BLaER1 (cell line): ENCODE measurements at regions not wholly inside any gene's neighbourhood (a gene's known extent, or its start where the extent isn't known, plus 50 kb on each side); places are given as distances from the start of the nearest gene placed in this dataset.

Experiments used
- H3K27ac ChIP-seq: shearing (Covaris generic); formaldehyde crosslinking; 2 replicates; pipeline ENCODE4 v1.8.1; 2022
- H3K27me3 ChIP-seq: shearing (Covaris generic); formaldehyde crosslinking; 2 replicates; pipeline ENCODE4 v1.8.1; 2022
- H3K36me3 ChIP-seq: shearing (Covaris generic); formaldehyde crosslinking; 2 replicates; pipeline ENCODE4 v1.8.1; 2022
- H3K4me1 ChIP-seq: shearing (Covaris generic); formaldehyde crosslinking; 2 replicates; pipeline ENCODE4 v1.8.1; 2022
- H3K4me2 ChIP-seq: shearing (Covaris generic); formaldehyde crosslinking; 2 replicates; pipeline ENCODE4 v1.8.1; 2022
- H3K4me3 ChIP-seq: shearing (Covaris generic); formaldehyde crosslinking; 2 replicates; pipeline ENCODE4 v1.8.1; 2022
- H3K9ac ChIP-seq: shearing (Covaris generic); formaldehyde crosslinking; 2 replicates; pipeline ENCODE4 v1.8.1; 2022
- H3K9me3 ChIP-seq: shearing (Covaris generic); formaldehyde crosslinking; 2 replicates; pipeline ENCODE4 v1.8.1; 2022
- H4K20me1 ChIP-seq: shearing (Covaris generic); formaldehyde crosslinking; 2 replicates; pipeline ENCODE4 v1.8.1; 2022
- Cebpa-rat ChIP-seq: shearing (Covaris generic); IDR thresholded peaks from 2 replicates; pipeline ENCODE4 v1.8.1; 2022

DNA sequence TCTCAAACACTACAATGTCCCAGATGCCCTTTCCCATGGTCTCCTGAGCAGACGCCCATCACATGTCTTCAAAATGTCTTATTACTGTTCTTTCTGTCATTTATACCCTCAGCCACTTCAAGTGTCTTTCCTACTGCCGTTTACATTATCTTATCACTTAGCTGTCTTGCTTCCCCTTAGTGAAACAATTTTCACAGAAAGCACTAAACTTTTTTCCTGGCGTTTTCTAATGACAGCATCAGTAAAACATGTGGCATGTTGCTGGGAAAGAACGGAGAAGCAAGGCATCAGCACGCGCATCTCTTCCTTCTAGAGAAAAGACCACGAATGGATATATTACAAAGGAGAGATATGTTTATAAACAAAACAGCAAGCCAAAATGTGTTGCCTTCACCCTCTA lies 189.7 kb upstream of the SLIT2 start:
- Histone ChIP-seq H4K20me1 (no peaks in the 10 kb centered on the region), H3K9me3 (no peaks in the 10 kb centered on the region), H3K27ac (no peak overlapping the region), H3K4me1 (no peaks in the 10 kb centered on the region), H3K9ac (no peak overlapping the region), H3K4me3 (no peak overlapping the region), H3K4me2 (no peak overlapping the region), H3K27me3 (no peaks in the 10 kb centered on the region), H3K36me3 (no peaks in the 10 kb centered on the region)
- TF ChIP-seq Cebpa-rat, result no peak

DNA sequence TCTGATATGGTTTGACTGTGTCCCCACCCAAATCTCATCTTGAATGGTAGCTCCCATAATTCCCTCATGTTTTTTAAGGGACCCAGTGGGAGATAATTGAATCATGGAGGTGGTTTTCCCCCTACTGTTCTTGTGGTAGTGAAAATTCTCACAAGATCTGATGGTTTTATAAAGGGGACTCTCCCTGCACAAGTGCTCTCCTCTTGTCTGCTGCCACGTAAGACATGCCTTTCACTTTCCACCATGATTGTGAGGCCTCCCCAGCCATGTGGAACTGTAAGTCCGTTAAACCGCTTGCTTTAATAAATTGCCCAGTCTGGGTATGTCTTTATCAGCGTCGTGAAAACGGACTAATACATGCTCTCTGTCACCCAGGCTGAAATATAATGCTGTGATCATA lies 200.9 kb upstream of the SLIT2 start:
- TF ChIP-seq Cebpa-rat, result no peak
- Histone ChIP-seq H3K4me1 (no peaks in the 10 kb centered on the region), H3K36me3 (no peaks in the 10 kb centered on the region), H4K20me1 (no peaks in the 10 kb centered on the region), H3K9ac (no peak overlapping the region), H3K4me3 (no peak overlapping the region), H3K9me3 (no peaks in the 10 kb centered on the region), H3K27me3 (no peaks in the 10 kb centered on the region), H3K27ac (no peak overlapping the region), H3K4me2 (no peak overlapping the region)

DNA sequence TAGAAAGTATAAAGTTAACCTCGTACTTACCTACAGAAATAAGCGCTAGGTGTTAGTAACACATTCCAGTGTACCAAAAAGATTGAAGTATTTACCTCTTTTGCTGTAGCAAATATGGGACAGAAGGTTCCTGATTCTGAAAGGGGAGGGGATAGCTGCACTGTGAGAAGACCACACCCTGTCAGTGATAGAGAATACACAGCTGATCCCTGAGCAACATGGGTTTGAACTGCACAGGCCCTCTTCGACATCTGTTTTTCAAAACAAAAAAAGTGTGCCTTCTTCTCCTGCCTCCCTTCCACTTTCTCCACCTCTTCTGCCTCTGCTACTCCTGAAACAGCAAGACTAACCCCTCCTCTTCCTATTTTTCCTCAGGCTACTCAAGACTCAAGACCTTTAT lies 201.8 kb upstream of the SLIT2 start:
- no peaks in the 10 kb centered on the region for H3K9me3 ChIP-seq

DNA sequence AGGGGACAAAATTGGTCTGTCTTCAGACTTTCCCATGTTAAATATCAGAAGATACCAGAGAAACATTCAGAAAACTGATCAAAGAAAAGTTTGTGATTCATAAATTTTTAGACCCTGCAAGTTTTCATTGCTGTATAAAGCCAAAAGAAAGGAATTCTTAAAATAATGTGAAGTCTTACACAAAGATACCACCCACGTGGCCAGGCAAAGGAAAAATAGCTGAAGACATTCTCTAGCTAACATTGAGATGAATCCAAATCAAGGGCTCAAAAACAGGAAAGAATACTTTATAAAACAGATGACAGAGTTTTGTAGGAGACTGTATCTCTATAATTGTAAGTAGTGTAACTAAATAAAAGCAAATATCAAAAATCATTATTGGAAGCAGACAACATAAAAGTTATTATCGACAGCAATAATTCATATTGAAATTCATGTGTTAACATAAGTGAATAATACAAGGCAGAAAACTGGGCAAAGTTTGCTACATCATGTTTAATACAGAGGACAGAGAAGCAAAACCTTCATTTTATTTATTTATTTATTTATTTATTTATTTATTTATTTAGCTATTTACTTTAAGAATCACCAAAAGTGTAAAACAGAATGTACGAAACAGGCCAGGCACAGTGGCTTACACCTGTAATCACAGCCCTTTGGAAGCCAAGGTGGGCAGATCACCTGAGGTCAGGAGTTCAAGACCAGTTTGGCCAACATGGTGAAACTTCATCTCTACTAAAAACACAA lies 204.6 kb upstream of the SLIT2 start:
- Histone ChIP-seq H3K36me3 (no peaks in the 10 kb centered on the region), H3K4me2 (no peak overlapping the region), H3K4me3 (no peak overlapping the region), H3K27ac (no peak overlapping the region), H3K9me3 (no peaks in the 10 kb centered on the region), H3K27me3 (no peaks in the 10 kb centered on the region), H4K20me1 (no peaks in the 10 kb centered on the region), H3K4me1 (no peaks in the 10 kb centered on the region), H3K9ac (no peak overlapping the region)
- TF ChIP-seq Cebpa-rat, result no peak

More for the DNA sequence above, 201.8 kb upstream of the SLIT2 start:
- Histone ChIP-seq H3K4me1 (no peaks in the 10 kb centered on the region), H3K36me3 (no peaks in the 10 kb centered on the region), H3K4me2 (no peak overlapping the region), H3K27ac (no peak overlapping the region), H3K27me3 (no peaks in the 10 kb centered on the region), H3K4me3 (no peak overlapping the region), H4K20me1 (no peaks in the 10 kb centered on the region), H3K9ac (no peak overlapping the region)
- no peak for TF ChIP-seq Cebpa-rat

DNA sequence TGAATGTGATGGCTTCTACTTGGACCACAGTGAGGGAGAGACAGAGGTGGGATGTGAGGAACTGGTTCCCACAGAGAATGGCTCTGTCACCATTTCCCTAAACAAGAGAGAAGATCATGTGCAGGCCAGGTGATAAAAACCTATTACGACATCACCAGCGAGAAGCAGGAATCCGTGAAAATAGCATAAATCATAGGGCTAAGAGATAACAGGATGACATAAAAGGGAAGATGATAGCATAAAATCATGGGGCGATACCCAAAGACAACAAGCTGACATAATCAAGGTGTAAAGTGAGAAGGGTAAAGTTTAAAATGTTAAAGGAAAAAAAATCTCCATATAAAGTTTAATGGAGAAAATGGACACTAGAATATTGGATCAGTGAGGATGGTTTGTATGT lies 205.5 kb upstream of the SLIT2 start:
- no peak overlapping the region for H3K9ac ChIP-seq
- no peaks in the 10 kb centered on the region for H3K4me1 ChIP-seq
- H3K4me2 ChIP-seq, result no peak overlapping the region
- no peak overlapping the region for H3K27ac ChIP-seq
- H3K36me3 ChIP-seq, result no peaks in the 10 kb centered on the region
- TF ChIP-seq Cebpa-rat, result no peak
- H4K20me1 ChIP-seq, result no peaks in the 10 kb centered on the region
- no peak overlapping the region for H3K4me3 ChIP-seq
- no peaks in the 10 kb centered on the region for H3K27me3 ChIP-seq
- H3K9me3 ChIP-seq, result no peaks in the 10 kb centered on the region

DNA sequence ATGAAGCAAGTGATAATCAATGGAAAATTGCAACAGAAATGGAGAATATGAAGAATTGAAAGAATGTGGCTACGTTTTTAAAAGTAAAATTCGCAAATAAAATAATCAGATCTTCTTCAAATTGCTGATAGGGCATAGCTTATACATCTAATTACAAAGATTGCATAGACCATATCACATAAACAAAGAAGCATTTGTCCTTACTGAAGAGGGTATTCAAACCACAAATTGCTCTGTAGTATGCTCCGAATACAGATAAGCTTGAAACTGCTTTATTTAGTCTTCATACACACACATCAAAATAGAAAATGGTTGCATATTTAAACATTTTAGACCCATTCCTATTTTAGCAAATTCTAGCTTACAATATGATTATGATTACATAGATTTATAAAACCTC lies 206.7 kb upstream of the SLIT2 start:
- Histone ChIP-seq H3K4me3 (no peak overlapping the region), H3K4me1 (no peaks in the 10 kb centered on the region), H3K27ac (no peak overlapping the region), H4K20me1 (no peaks in the 10 kb centered on the region), H3K9me3 (no peaks in the 10 kb centered on the region), H3K4me2 (no peak overlapping the region), H3K9ac (no peak overlapping the region), H3K36me3 (no peaks in the 10 kb centered on the region), H3K27me3 (no peaks in the 10 kb centered on the region)
- TF ChIP-seq Cebpa-rat, result no peak

DNA sequence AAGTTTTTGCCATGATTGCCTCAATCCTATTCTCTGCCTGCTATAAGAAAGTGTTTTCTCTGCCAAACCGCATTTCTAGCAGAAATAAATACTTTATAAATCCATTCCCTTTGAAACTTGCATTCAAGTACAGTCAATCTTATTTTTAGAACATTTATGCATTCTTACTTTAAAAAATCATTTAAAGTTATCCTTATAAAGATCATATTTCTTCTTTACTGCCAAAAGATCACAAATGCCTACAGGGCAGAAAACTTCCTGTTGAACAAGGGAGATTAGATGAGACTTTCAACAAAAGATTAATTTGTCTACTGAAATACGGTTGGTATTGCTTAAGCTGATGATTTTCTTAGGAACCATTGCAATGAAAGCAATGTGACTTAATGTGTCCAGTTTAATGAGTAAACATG lies 207.2 kb upstream of the SLIT2 start:
- H3K4me3 ChIP-seq, result no peak overlapping the region
- H3K9me3 ChIP-seq, result no peaks in the 10 kb centered on the region
- H3K4me2 ChIP-seq, result no peak overlapping the region
- no peaks in the 10 kb centered on the region for H3K27me3 ChIP-seq
- H4K20me1 ChIP-seq, result no peaks in the 10 kb centered on the region
- H3K27ac ChIP-seq, result no peak overlapping the region
- no peak for TF ChIP-seq Cebpa-rat
- H3K4me1 ChIP-seq, result no peaks in the 10 kb centered on the region
- no peak overlapping the region for H3K9ac ChIP-seq
- no peaks in the 10 kb centered on the region for H3K36me3 ChIP-seq

DNA sequence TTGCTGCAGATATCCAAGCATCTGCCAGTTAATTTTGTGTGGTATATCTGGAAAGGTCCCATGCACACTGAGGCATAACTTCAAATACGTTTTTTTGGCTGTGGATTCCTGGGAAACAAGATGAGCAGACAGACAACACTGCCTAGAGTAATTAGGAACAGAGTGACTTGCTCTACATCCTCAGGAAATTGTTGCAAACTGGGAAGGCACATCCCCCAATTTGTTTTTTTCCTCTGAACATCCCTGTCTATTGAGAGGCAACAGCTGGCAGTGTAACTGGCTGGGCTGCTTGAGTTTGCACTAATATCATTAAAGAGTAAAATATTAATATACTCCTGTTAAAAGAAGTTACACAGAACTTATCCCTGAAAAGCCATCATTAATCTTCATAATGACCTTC lies 207.7 kb upstream of the SLIT2 start:
- Histone ChIP-seq H3K9me3 (no peaks in the 10 kb centered on the region), H3K4me1 (no peaks in the 10 kb centered on the region), H3K36me3 (no peaks in the 10 kb centered on the region), H4K20me1 (no peaks in the 10 kb centered on the region), H3K4me3 (no peak overlapping the region), H3K27ac (no peak overlapping the region), H3K9ac (no peak overlapping the region), H3K4me2 (no peak overlapping the region), H3K27me3 (no peaks in the 10 kb centered on the region)
- no peak for TF ChIP-seq Cebpa-rat

DNA sequence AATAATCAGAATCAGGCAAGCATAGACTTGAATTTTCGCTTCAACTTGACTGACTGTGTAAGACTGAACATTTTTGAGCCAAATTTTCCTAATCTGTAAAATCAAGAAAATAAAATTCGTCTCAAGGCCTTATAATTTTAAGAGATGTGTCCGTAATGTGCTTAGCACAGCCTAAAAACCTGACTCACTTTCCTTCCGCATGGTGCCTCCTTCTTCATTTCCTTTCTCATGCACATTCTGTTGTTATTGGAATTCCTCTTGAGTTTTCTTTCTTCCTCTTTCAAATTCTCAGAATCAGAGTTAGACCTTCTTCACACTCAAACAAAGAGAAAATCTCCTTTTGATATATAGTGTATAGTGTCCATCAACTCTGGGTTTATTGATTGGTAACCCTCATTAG lies 208.9 kb upstream of the SLIT2 start:
- H3K9ac ChIP-seq, result no peak overlapping the region
- no peaks in the 10 kb centered on the region for H4K20me1 ChIP-seq
- TF ChIP-seq Cebpa-rat, result no peak
- H3K4me1 ChIP-seq, result no peaks in the 10 kb centered on the region
- H3K4me3 ChIP-seq, result no peak overlapping the region
- no peaks in the 10 kb centered on the region for H3K36me3 ChIP-seq
- H3K27me3 ChIP-seq, result no peaks in the 10 kb centered on the region
- no peak overlapping the region for H3K27ac ChIP-seq
- no peak overlapping the region for H3K4me2 ChIP-seq
- no peaks in the 10 kb centered on the region for H3K9me3 ChIP-seq

DNA sequence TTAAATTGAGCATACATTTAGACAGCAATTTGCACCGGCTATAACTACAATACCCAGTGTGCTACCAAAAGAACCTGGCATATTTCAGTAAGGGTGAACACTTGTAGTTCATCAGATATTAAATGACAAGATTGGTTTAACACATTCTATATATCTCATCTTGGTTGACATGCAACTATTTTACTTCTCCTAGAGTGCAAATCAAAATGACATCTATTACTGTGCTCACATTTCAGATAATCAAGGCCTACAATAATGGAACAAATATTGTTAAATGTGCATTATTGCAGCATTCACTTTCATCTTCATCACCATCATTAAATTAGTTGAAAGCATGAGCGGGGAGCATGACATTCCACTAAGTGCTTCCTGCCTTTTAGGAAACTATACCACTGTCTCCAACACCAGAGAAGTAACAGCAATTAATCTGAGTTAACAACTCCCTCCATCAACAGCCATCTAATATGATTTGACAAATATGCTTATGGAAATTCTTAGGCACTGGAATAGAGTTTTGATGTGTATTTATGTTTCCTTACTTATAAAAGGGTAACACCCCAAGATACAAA lies 209.8 kb upstream of the SLIT2 start:
- no peak for TF ChIP-seq Cebpa-rat
- H3K27me3 ChIP-seq, result no peaks in the 10 kb centered on the region
- H3K27ac ChIP-seq, result no peak overlapping the region
- no peak overlapping the region for H3K4me3 ChIP-seq
- H4K20me1 ChIP-seq, result no peaks in the 10 kb centered on the region
- H3K36me3 ChIP-seq, result no peaks in the 10 kb centered on the region
- H3K9me3 ChIP-seq, result no peaks in the 10 kb centered on the region
- H3K4me2 ChIP-seq, result no peak overlapping the region
- no peaks in the 10 kb centered on the region for H3K4me1 ChIP-seq
- no peak overlapping the region for H3K9ac ChIP-seq
